Smooth muscle cell (in vitro differentiated cells): ENCODE measurements at regions not wholly inside any gene's neighbourhood (a gene's known extent, or its start where the extent isn't known, plus 50 kb on each side); places are given as distances from the start of the nearest gene placed in this dataset.
"Not testable (repeated sequence)": the region's sequence is repeated elsewhere in the genome, so short reads cannot be mapped to it uniquely, and the experiment has no call there.

Source experiments
- DNase-seq: peaks from one replicate; lab custom pipeline; 2025; ENCODE audit not compliant: unreplicated experiment; lab: John Stamatoyannopoulos, UW
- H2AFZ ChIP-seq: fragments of 200-600 bp; sonication (generic); 2 replicates; pipeline ENCODE4 v1.6.0; 2016; ENCODE audit warnings: antibody characterized with exemption, low read depth, mild to moderate bottlenecking
- H3F3A ChIP-seq: fragments of 200-600 bp; sonication (generic); 2 replicates; pipeline ENCODE4 v1.6.0; 2017; ENCODE audit warnings: antibody characterized with exemption, low read depth
- H3K27ac ChIP-seq: fragments of 200-600 bp; sonication (generic); 2 replicates; pipeline ENCODE4 v1.5.1; 2016; ENCODE audit warnings: low read depth, mild to moderate bottlenecking
- H3K27me3 ChIP-seq: fragments of 200-600 bp; sonication (generic); 2 replicates; pipeline ENCODE4 v1.6.1; 2016; ENCODE audit warnings: low read depth, mild to moderate bottlenecking
- H3K36me3 ChIP-seq: fragments of 200-600 bp; sonication (generic); 2 replicates; pipeline ENCODE4 v1.5.1; 2016; ENCODE audit warnings: low read depth
- H3K4me1 ChIP-seq: fragments of 200-600 bp; sonication (generic); 2 replicates; pipeline ENCODE4 v1.5.1; 2016; ENCODE audit warnings: low read depth
- H3K4me2 ChIP-seq: fragments of 200-600 bp; sonication (generic); 2 replicates; pipeline ENCODE4 v1.6.0; 2016; ENCODE audit warnings: mild to moderate bottlenecking
- H3K4me3 ChIP-seq: fragments of 200-600 bp; sonication (generic); 2 replicates; pipeline ENCODE4 v1.5.1; 2016; ENCODE audit warnings: mild to moderate bottlenecking
- H3K79me2 ChIP-seq: fragments of 200-600 bp; sonication (generic); 2 replicates; pipeline ENCODE4 v1.6.0; 2016; ENCODE audit warnings: low read depth, mild to moderate bottlenecking
- H3K9ac ChIP-seq: fragments of 200-600 bp; sonication (generic); 2 replicates; pipeline ENCODE4 v1.6.0; 2016; ENCODE audit warnings: low read depth
- H3K9me3 ChIP-seq: fragments of 200-600 bp; sonication (generic); replicated peaks from 2 replicates; pipeline ENCODE4 v1.5.1; 2016; ENCODE audit warnings: low read depth
- H4K20me1 ChIP-seq: fragments of 200-600 bp; sonication (generic); 2 replicates; pipeline ENCODE4 v1.6.0; 2016; ENCODE audit warnings: low read depth
- CTCF ChIP-seq: fragments of 200-600 bp; sonication (generic); IDR thresholded peaks from 2 replicates; pipeline ENCODE4 v1.5.1; 2017; ENCODE audit warnings: borderline replicate concordance, mild to moderate bottlenecking, antibody characterized with exemption; ENCODE audit not compliant: insufficient read depth, poor library complexity, severe bottlenecking
- WGBS: methylation state at CpG from one replicate; pipeline ENCODE4 v1.1.7; 2016; ENCODE audit warnings: low lambda C conversion rate; 5-methylcytosine and 5-hydroxymethylcytosine counted together

GRCh38 chr10:9382533-9382866 is 1328.0 kb downstream of the GATA3 start:
- Histone ChIP-seq H3K4me3 (no peak overlapping the region), H3K27ac (no peak overlapping the region), H2AFZ (no peak overlapping the region), H3K4me1 (no peaks in the 10 kb centered on the region), H3F3A (no peaks in the 10 kb centered on the region), H4K20me1 (no peaks in the 10 kb centered on the region), H3K9ac (no peak overlapping the region), H3K4me2 (no peak overlapping the region), H3K79me2 (no peaks in the 10 kb centered on the region), H3K27me3 (peaks cover 15% of the 10 kb centered on the region), H3K36me3 (no peaks in the 10 kb centered on the region), H3K9me3 (no peaks in the 10 kb centered on the region)
- DNase-seq, result no peak
- 82% methylated on average over 3 of the region's 3 CpGs for WGBS
- no peak for TF ChIP-seq CTCF

GRCh38 chr10:9390516-9390915 is 1336.0 kb downstream of the GATA3 start:
- H3K27ac ChIP-seq, result no peak overlapping the region
- no peaks in the 10 kb centered on the region for H3K36me3 ChIP-seq
- no peak overlapping the region for H3K9ac ChIP-seq
- H3K4me1 ChIP-seq, result no peaks in the 10 kb centered on the region
- WGBS, result 95% methylated on average over 3 of the region's 3 CpGs
- DNase-seq, result no peak
- no peaks in the 10 kb centered on the region for H4K20me1 ChIP-seq
- no peak overlapping the region for H3K4me3 ChIP-seq
- no peaks in the 10 kb centered on the region for H3K79me2 ChIP-seq
- H3K27me3 ChIP-seq, result peaks cover 9% of the 10 kb centered on the region
- H3K4me2 ChIP-seq, result no peak overlapping the region
- no peak overlapping the region for H2AFZ ChIP-seq
- no peak for TF ChIP-seq CTCF
- H3K9me3 ChIP-seq, result no peaks in the 10 kb centered on the region
- no peaks in the 10 kb centered on the region for H3F3A ChIP-seq

GRCh38 chr10:9399275-9399983 is 1344.9 kb downstream of the GATA3 start:
- TF ChIP-seq CTCF, result no peak
- no peaks in the 10 kb centered on the region for H3F3A ChIP-seq
- no peaks in the 10 kb centered on the region for H3K36me3 ChIP-seq
- H3K9ac ChIP-seq, result no peak overlapping the region
- no peak for DNase-seq
- no peak overlapping the region for H2AFZ ChIP-seq
- H3K4me2 ChIP-seq, result no peak overlapping the region
- no peaks in the 10 kb centered on the region for H3K79me2 ChIP-seq
- no peaks in the 10 kb centered on the region for H3K9me3 ChIP-seq
- no peaks in the 10 kb centered on the region for H3K27me3 ChIP-seq
- H3K4me1 ChIP-seq, result no peaks in the 10 kb centered on the region
- no peak overlapping the region for H3K4me3 ChIP-seq
- WGBS, result 89% methylated on average over 6 of the region's 6 CpGs
- H3K27ac ChIP-seq, result no peak overlapping the region
- H4K20me1 ChIP-seq, result no peaks in the 10 kb centered on the region

- 63% methylated on average over 11 of the region's 11 CpGs for WGBS
- not testable (repeated sequence) for H3K9me3 ChIP-seq, H3K4me2 ChIP-seq, H4K20me1 ChIP-seq, H2AFZ ChIP-seq, DNase-seq, H3K4me1 ChIP-seq, H3K9ac ChIP-seq, H3K4me3 ChIP-seq, H3F3A ChIP-seq, H3K27ac ChIP-seq, H3K79me2 ChIP-seq, H3K27me3 ChIP-seq, H3K36me3 ChIP-seq
- peak; percentile 28 for TF ChIP-seq CTCF
These were observed 1347.6 kb downstream of the GATA3 start for GRCh38 chr10:9402067-9402466.

GRCh38 chr10:9402507-9403195 is 1348.2 kb downstream of the GATA3 start:
- DNase-seq, H3K4me2 ChIP-seq, H3K36me3 ChIP-seq, H4K20me1 ChIP-seq, H3K27me3 ChIP-seq, H3K4me3 ChIP-seq, H3F3A ChIP-seq, H3K4me1 ChIP-seq, H3K9me3 ChIP-seq, H3K27ac ChIP-seq, H3K9ac ChIP-seq, H2AFZ ChIP-seq, H3K79me2 ChIP-seq: not testable (repeated sequence)
- WGBS, result 71% methylated on average over 9 of the region's 9 CpGs
